ENCODE measurements at regions not wholly inside any gene's neighbourhood (a gene's known extent, or its start where the extent isn't known, plus 50 kb on each side); places are given as distances from the start of the nearest gene placed in this dataset.
A peak's percentile ranks its signal among the peaks of the same experiment; 100 is the strongest.
"Not testable (repeated sequence)": the region's sequence is repeated elsewhere in the genome, so short reads cannot be mapped to it uniquely, and the experiment has no call there.

GRCh38 chr4:125590158-125590557 is 275.4 kb downstream of the FAT4 start:
- no peak for DNase-seq (ENCODE audit: low read depth in 2 of 2)

- DNase-seq (ENCODE audit: low read depth in 2 of 2) = no peak
These were observed 276.5 kb downstream of the FAT4 start for GRCh38 chr4:125591290-125591689.

- DNase-seq (ENCODE audit: low read depth in 2 of 2) = peak in 1 of 2 donors; percentile 3
These were observed 279.4 kb downstream of the FAT4 start for GRCh38 chr4:125594056-125594602.

- DNase-seq (ENCODE audit: low read depth in 2 of 2) = not testable (repeated sequence)
These were observed 291.2 kb downstream of the FAT4 start for GRCh38 chr4:125605926-125606325.

- DNase-seq (ENCODE audit: low read depth in 2 of 2) = no peak
These were observed 305.5 kb downstream of the FAT4 start for GRCh38 chr4:125620066-125620860.

GRCh38 chr4:125624951-125625350 is 310.2 kb downstream of the FAT4 start:
- DNase-seq (ENCODE audit: low read depth in 2 of 2) = no peak

- peak in 1 of 2 donors; percentile 26 for DNase-seq (ENCODE audit: low read depth in 2 of 2)
These were observed 312.2 kb downstream of the FAT4 start for GRCh38 chr4:125626946-125627345.

- no peak for DNase-seq (ENCODE audit: low read depth in 2 of 2)
These were observed 324.4 kb downstream of the FAT4 start for GRCh38 chr4:125639182-125639621.

- no peak for DNase-seq (ENCODE audit: low read depth in 2 of 2)
These were observed 326.9 kb downstream of the FAT4 start for GRCh38 chr4:125641611-125642010.

GRCh38 chr4:125642645-125643044 is 327.9 kb downstream of the FAT4 start:
- DNase-seq (ENCODE audit: low read depth in 2 of 2) = no peak

- no peak for DNase-seq (ENCODE audit: low read depth in 2 of 2)
These were observed 334.7 kb downstream of the FAT4 start for GRCh38 chr4:125649452-125649851.

- no peak for DNase-seq (ENCODE audit: low read depth in 2 of 2)
These were observed 335.8 kb downstream of the FAT4 start for GRCh38 chr4:125650557-125650956.

- DNase-seq (ENCODE audit: low read depth in 2 of 2) = not testable (repeated sequence)
These were observed 337.1 kb downstream of the FAT4 start for GRCh38 chr4:125651707-125652357.

GRCh38 chr4:125658773-125659172 is 344.0 kb downstream of the FAT4 start:
- no peak for DNase-seq (ENCODE audit: low read depth in 2 of 2)

- no peak for DNase-seq (ENCODE audit: low read depth in 2 of 2)
These were observed 349.4 kb downstream of the FAT4 start for GRCh38 chr4:125663896-125664767.

- no peak for DNase-seq (ENCODE audit: low read depth in 2 of 2)
These were observed 351.9 kb downstream of the FAT4 start for GRCh38 chr4:125666635-125667034.

- no peak for DNase-seq (ENCODE audit: low read depth in 2 of 2)
These were observed 361.4 kb downstream of the FAT4 start for GRCh38 chr4:125676156-125676555.

GRCh38 chr4:125676583-125676982 is 361.8 kb downstream of the FAT4 start:
- DNase-seq (ENCODE audit: low read depth in 2 of 2) = no peak

GRCh38 chr4:125677665-125678307 is 363.0 kb downstream of the FAT4 start:
- DNase-seq (ENCODE audit: low read depth in 2 of 2) = no peak

GRCh38 chr4:125679989-125680388 is 365.2 kb downstream of the FAT4 start:
- no peak for DNase-seq (ENCODE audit: low read depth in 2 of 2)

GRCh38 chr4:125681240-125681639 is 366.5 kb downstream of the FAT4 start:
- no peak for DNase-seq (ENCODE audit: low read depth in 2 of 2)

Measured in dermis microvascular lymphatic vessel endothelial cell (primary cell).